ENCODE measurements at regions not wholly inside any gene's neighbourhood (a gene's known extent, or its start where the extent isn't known, plus 50 kb on each side); places are given as distances from the start of the nearest gene placed in this dataset.

- no peak for FAIRE-seq
Observed at GRCh38 chr11:127461241-127462064, 460.9 kb upstream of the KIRREL3 start.

GRCh38 chr11:127458561-127458960 lies 458.0 kb upstream of the KIRREL3 start:
- FAIRE-seq: no peak

GRCh38 chr11:127454856-127455255 lies 454.3 kb upstream of the KIRREL3 start:
- FAIRE-seq: no peak

- FAIRE-seq: no peak
Observed at GRCh38 chr11:127452533-127452932, 452.0 kb upstream of the KIRREL3 start.

GRCh38 chr11:127451861-127452260 lies 451.3 kb upstream of the KIRREL3 start:
- FAIRE-seq: no peak

- FAIRE-seq: no peak
Observed at GRCh38 chr11:127448101-127448500, 447.5 kb upstream of the KIRREL3 start.

DNA sequence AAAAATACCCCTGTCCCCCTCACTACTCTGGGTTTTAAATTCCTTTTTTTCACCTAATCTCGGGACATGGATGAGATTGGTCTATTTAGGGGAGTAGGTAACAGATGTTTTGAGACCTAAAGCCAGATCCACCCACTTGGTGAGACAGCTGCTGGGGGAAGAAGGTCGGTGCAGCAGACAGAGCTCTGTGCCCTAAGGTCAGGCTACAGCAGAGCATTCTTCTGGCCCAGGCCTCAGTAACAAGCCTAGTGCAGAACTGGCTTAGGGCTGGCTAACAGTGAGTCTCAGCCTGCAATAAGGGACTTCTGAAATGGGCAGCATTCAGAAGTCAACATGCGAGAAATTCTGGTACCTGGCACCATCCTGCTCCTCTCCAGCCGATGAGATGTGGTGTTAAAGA lies 444.9 kb upstream of the KIRREL3 start:
- no peak for FAIRE-seq

DNA sequence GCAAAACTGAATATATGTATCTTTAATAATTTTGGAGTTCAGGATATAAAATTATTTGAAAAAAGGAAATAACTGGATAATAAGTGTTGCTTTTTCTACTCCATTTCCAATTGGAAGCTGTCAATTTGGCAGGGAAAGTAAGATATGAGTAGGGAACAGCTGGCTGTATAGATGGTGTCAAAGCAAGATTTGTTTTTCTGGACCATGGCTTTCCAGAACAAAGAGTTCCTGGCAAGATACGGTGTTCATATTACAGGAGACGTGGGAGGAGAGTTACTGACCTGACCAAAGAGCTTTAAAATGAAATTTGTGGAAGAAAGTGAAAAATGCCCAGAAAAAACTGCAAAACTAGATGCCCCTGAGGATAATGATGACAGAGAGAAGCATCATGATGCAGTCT lies 442.7 kb upstream of the KIRREL3 start:
- FAIRE-seq: no peak

GRCh38 chr11:127440616-127441015 lies 440.0 kb upstream of the KIRREL3 start:
- FAIRE-seq: no peak

DNA sequence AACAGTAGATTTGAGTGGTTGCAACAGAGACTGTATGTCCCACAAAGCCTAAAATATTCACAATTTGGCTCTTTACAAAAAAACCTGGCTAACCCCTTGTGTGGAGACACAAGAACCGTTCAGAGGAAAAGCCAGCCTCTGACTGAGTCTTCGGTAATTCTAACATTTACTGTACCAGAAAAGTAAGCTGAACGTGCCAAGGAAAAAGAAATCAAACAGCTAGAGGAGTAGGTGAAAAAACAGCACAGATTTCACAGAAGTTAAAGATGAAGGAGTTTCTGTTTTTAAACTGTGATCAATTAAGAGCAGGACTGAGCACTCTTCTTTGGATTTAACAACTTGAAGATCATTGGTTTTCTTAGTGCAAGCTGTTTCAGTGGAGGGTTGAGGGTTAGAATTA lies 424.7 kb upstream of the KIRREL3 start:
- no peak for FAIRE-seq

DNA sequence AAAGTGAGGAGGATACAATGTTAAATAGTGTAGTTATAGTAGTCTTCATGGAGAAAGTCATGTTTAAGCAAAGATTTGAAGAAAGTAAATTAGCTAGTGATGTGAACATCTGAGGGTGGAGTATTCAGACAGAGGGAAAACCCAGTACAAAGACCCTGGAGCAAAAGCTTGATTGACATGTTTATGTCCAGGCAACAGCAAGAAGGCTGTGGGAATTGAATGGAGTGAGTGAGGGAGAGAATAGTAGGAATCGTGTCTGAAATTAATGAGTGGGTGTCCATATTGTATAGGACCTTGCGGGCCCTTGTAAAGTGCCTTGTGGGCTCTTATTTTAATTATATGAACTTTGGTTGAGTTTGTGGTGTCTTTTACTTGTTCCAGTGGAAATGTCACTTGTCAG lies 424.1 kb upstream of the KIRREL3 start:
- FAIRE-seq: no peak

DNA sequence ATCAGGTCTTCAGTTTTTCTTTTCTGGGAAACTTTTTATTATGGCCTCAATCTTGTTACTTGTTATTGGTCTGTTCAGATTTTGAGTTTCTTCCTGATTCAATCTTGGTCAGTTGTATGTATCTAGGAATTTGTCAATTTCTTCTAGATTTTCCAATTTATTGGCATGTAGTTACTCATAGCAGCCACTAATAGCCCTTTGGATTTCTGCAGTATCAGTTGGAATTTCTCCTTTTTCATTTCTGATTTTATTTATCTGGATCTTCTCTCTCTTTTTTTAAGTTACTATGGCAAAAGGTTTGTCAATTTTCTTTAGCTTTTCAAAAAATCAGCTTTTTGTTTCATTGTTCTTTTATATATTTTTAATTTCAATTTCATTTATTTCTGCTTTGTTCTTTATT lies 419.6 kb upstream of the KIRREL3 start:
- no peak for FAIRE-seq

DNA sequence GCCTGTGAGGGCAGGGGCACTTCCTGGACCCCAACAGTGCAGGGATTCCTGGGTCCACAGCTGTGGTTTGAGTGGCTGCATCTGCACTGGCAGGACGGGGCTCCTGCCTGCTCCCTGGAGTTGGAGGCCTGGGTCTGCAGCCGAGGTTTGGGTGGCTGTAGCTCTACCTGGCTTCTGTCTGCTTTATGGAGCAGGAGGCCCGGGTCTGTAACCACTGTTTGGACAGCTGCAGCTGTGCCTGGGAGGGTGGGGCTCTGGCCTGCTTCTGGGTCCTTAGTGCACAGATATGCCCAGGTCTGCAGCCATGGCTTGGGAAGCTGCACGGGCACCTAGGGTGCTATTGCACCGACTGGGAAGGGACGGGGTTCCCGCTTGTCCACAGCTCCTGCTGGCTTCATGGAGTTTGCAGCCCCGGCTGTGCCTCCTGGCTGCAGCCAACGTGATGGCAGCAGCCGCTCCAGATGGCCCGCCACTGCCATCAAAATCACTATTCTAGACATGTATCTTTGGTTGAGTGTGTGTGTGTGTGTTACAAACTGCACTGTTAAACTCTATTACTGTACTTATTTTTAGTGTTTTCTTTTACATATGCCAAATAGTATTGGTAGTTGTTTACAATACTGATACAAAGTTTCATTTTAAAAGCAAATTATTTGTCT lies 412.3 kb upstream of the KIRREL3 start:
- FAIRE-seq: no peak

GRCh38 chr11:127412234-127412633 lies 411.7 kb upstream of the KIRREL3 start:
- FAIRE-seq: no peak

- no peak for FAIRE-seq
Observed at GRCh38 chr11:127411283-127411682, 410.7 kb upstream of the KIRREL3 start.

- FAIRE-seq: no peak
Observed at GRCh38 chr11:127395034-127395433, 394.5 kb upstream of the KIRREL3 start.

GRCh38 chr11:127393460-127393997 lies 393.0 kb upstream of the KIRREL3 start:
- FAIRE-seq: no peak

- no peak for FAIRE-seq
Observed at GRCh38 chr11:127392575-127392974, 392.0 kb upstream of the KIRREL3 start.

- FAIRE-seq: no peak
Observed at GRCh38 chr11:127390465-127390864, 389.9 kb upstream of the KIRREL3 start.

DNA sequence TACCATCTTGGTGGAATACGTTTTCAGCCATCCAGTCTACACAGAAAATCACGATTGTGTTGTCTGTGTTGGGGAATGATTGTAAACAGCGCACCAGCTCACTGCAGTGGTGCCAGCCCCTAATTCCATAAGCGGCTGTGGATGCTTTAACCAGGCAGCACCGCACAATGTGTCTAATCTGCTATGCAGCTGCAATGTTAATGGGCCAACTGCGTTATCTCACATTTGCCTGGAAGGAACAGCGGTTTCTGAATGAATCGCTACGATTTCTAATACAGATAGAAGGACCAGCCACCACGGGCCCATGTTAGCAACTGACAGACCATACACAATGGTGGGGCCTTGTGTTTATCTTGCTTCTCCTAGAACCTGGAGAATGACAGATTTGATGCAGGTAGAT lies 384.5 kb upstream of the KIRREL3 start:
- FAIRE-seq: no peak

DNA sequence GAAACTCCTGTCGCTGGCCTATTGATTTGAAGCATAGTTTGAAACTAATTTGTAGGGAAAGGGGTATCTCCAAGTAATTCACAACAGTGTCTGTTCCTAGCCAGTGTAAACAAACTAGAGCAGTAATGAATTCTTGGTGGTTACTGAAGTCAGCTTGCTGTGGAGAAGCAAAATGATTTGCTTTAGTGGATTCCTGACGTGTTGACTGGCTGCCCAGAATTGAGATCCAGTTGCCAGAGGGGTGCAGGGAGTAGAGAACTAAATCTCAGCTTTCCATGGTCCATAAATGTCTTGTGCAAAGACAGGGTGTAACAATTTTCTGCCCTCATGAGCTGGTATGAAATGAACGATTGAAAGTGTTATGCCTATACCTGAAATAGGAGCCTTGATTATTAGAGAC lies 382.5 kb upstream of the KIRREL3 start:
- FAIRE-seq: no peak

DNA sequence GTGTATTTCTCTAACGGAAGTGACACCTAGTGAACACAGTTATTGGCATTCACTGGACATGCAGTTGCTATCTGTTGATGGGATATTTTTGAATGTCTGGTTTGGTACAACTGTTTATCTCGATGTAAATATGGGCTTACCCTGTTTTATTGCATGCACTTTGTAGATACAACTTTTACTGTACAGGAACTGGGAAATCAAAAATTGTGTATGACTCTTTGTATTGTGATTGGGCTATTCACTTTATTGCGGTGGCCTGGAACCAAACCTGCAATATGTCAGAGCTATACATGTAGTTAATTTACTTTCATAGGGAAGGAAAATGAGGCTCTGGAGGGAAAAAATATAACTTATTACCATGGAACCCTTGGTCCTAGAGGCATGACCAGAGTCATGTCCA lies 380.7 kb upstream of the KIRREL3 start:
- FAIRE-seq: no peak

DNA sequence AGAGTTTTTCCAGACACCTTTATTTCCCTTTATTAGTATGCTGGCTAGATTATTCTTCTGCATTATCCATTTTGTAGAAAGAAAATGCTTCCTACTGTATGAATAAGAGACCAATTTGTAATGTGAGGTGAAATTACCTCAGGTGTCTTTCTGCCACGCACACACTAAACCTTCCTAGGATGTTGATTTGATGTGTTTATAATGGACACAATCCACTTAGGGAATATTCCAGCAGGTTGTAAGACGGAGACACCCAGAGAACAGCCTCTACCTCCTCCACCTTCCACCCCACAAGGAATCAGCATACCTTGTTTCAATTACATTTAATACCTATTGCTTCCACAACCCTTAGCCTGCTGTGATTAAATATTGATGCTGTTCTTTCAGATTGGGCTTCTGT lies 379.1 kb upstream of the KIRREL3 start:
- no peak for FAIRE-seq

DNA sequence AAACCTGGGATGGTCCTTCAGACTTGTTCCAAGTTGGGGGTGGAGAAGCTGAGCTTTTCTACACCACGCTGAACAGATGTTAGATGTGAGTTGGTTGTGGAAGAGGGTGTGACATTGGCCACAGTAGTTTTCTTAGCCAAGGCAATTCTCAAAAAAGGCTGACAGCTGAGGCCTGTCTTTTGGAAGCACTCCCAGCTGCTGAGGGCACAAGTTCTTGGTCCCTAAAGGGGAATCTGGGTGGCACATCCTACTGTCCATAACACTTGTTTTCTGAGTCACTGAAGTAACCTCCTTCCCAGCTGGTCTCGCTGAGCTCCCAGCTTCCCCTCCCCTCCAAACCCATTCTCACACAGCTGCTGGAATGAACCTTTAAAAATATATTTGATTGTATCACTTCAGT lies 375.7 kb upstream of the KIRREL3 start:
- FAIRE-seq: no peak
